GM23338 (cell line): ENCODE measurements at regions not wholly inside any gene's neighbourhood (a gene's known extent, or its start where the extent isn't known, plus 50 kb on each side); places are given as distances from the start of the nearest gene placed in this dataset.

Source experiments
- ATAC-seq: fragments of 200-7000 bp; cut with Tn5 transposase; 3 replicates; pipeline ENCODE4 v1.9.1; 2020
- DNase-seq: peaks from one replicate; pipeline ENCODE4 v3.0.0-alpha.2; 2015; ENCODE audit warnings: low spot score
- H2AFZ ChIP-seq: fragments of 200-600 bp; sonication (generic); 2 replicates; pipeline ENCODE4 v1.8.0; 2016; ENCODE audit warnings: antibody characterized with exemption, mild to moderate bottlenecking, moderate library complexity
- H3F3A ChIP-seq: fragments of 200-600 bp; sonication (generic); replicated peaks from 2 replicates; pipeline ENCODE4 v1.8.0; 2017; ENCODE audit warnings: antibody characterized with exemption, mixed run types, low read depth
- H3K27ac ChIP-seq: fragments of 200-600 bp; sonication (generic); 2 replicates; pipeline ENCODE4 v1.6.1; 2016; ENCODE audit warnings: low read depth
- H3K27me3 ChIP-seq: fragments of 200-600 bp; sonication (generic); 2 replicates; pipeline ENCODE4 v1.8.0; 2016; ENCODE audit warnings: mild to moderate bottlenecking, mixed run types, moderate library complexity; ENCODE audit not compliant: insufficient read depth
- H3K36me3 ChIP-seq: fragments of 200-600 bp; sonication (generic); 2 replicates; pipeline ENCODE4 v1.8.0; 2016; ENCODE audit warnings: mild to moderate bottlenecking; ENCODE audit not compliant: insufficient read depth
- H3K4me1 ChIP-seq: fragments of 200-600 bp; sonication (generic); 2 replicates; pipeline ENCODE4 v1.8.0; 2016; ENCODE audit warnings: mild to moderate bottlenecking, moderate library complexity; ENCODE audit not compliant: insufficient read depth
- H3K4me2 ChIP-seq: fragments of 200-600 bp; sonication (generic); 2 replicates; pipeline ENCODE4 v1.7.1; 2017; ENCODE audit warnings: mixed run types
- H3K4me3 ChIP-seq: fragments of 200-600 bp; sonication (generic); 2 replicates; pipeline ENCODE4 v1.6.1; 2016; ENCODE audit warnings: mixed run types
- H3K79me2 ChIP-seq: fragments of 200-600 bp; sonication (generic); replicated peaks from 2 replicates; pipeline ENCODE4 v1.8.0; 2017; ENCODE audit warnings: mild to moderate bottlenecking; ENCODE audit not compliant: insufficient read depth
- H3K9me2 ChIP-seq: fragments of 200-600 bp; sonication (generic); 2 replicates; pipeline ENCODE4 v1.8.0; 2017; ENCODE audit not compliant: insufficient read depth
- H4K20me1 ChIP-seq: fragments of 200-600 bp; sonication (generic); replicated peaks from 2 replicates; pipeline ENCODE4 v1.8.0; 2017; ENCODE audit warnings: mild to moderate bottlenecking; ENCODE audit not compliant: insufficient read depth
- H3K27ac Mint-ChIP-seq: 2 replicates; pipeline ENCODE4 v1.8.0; 2020; ENCODE audit warnings: inconsistent platforms, mild to moderate bottlenecking, moderate library complexity, mixed read lengths
- H3K27me3 Mint-ChIP-seq: 3 replicates; pipeline ENCODE4 v1.8.0; 2022; ENCODE audit warnings: low read depth, mild to moderate bottlenecking, moderate library complexity, mixed read lengths, inconsistent platforms; ENCODE audit not compliant: insufficient read depth, poor library complexity
- H3K36me3 Mint-ChIP-seq: 3 replicates; pipeline ENCODE4 v1.8.0; 2021; ENCODE audit warnings: low read depth, mild to moderate bottlenecking, inconsistent platforms, moderate library complexity, mixed read lengths
- H3K4me1 Mint-ChIP-seq: 3 replicates; pipeline ENCODE4 v1.8.0; 2020; ENCODE audit warnings: mild to moderate bottlenecking, inconsistent platforms, mixed read lengths
- H3K4me3 Mint-ChIP-seq: 3 replicates; pipeline ENCODE4 v1.8.0; 2021; ENCODE audit warnings: moderate library complexity, mild to moderate bottlenecking, inconsistent platforms, mixed read lengths
- H3K9me3 Mint-ChIP-seq: 3 replicates; pipeline ENCODE4 v1.8.0; 2020; ENCODE audit warnings: moderate library complexity, mild to moderate bottlenecking, inconsistent platforms, mixed read lengths
- CREB1 ChIP-seq: fragments of 250-450 bp; sonication (Bioruptor Pico); IDR thresholded peaks from 2 replicates; pipeline ENCODE4 v1.5.0; 2020; ENCODE audit warnings: low read depth, mild to moderate bottlenecking, moderate library complexity
- EZH2 ChIP-seq: fragments of 200-600 bp; sonication (generic); IDR thresholded peaks from one replicate; pipeline ENCODE4 v1.8.0; 2017; ENCODE audit warnings: antibody characterized with exemption, mild to moderate bottlenecking, low read depth; ENCODE audit not compliant: unreplicated experiment
- EZH2phosphoT487 ChIP-seq: fragments of 200-600 bp; sonication (generic); IDR thresholded peaks from one replicate; pipeline ENCODE4 v1.8.1; 2018; ENCODE audit warnings: antibody characterized with exemption; ENCODE audit not compliant: unreplicated experiment
- JUNB ChIP-seq: IDR thresholded peaks from one replicate; pipeline ENCODE4 v1.6.1; 2016; ENCODE audit warnings: antibody characterized with exemption; ENCODE audit not compliant: unreplicated experiment
- NANOG ChIP-seq: IDR thresholded peaks from 2 replicates; pipeline ENCODE4 v1.6.1; 2016; ENCODE audit warnings: antibody characterized with exemption, borderline replicate concordance
- POLR2AphosphoS5 ChIP-seq: IDR thresholded peaks from 2 replicates; pipeline ENCODE4 v1.6.1; 2016; ENCODE audit warnings: antibody characterized with exemption, low read depth
- STAT1 ChIP-seq: IDR thresholded peaks from one replicate; pipeline ENCODE4 v1.6.1; 2016; ENCODE audit warnings: antibody characterized with exemption; ENCODE audit not compliant: unreplicated experiment
- ZNF114 ChIP-seq: fragments of 250-450 bp; sonication (Bioruptor Pico); IDR thresholded peaks from 2 replicates; pipeline ENCODE4 v1.5.0; 2020; ENCODE audit warnings: mild to moderate bottlenecking, moderate library complexity
- ZNF331 ChIP-seq: fragments of 250-450 bp; sonication (Bioruptor Pico); IDR thresholded peaks from 2 replicates; pipeline ENCODE4 v1.5.0; 2020; ENCODE audit warnings: low read depth, mild to moderate bottlenecking, moderate library complexity
- TF ChIP-seq, protein P1 (sequence below), 2 experiments: fragments of 200-600 bp in 1 of 2; sonication (generic) in 1 of 2; conservative IDR thresholded peaks; 2 replicates each; pipeline versions ENCODE4 v1.5.1 to v1.6.1; 2016 to 2017; ENCODE audit warnings: antibody characterized with exemption in 2 of 2, low read depth in 2 of 2, mild to moderate bottlenecking in 2 of 2, moderate library complexity in 1 of 2
- TF ChIP-seq, protein P2 (sequence below): fragments of 250-450 bp; sonication (Bioruptor Pico); IDR thresholded peaks from 2 replicates; pipeline ENCODE4 v1.5.0; 2020; ENCODE audit warnings: mild to moderate bottlenecking, moderate library complexity
- TF ChIP-seq, protein P3 (sequence below): IDR thresholded peaks from one replicate; pipeline ENCODE4 v1.6.1; 2018; ENCODE audit warnings: antibody characterized with exemption; ENCODE audit not compliant: unreplicated experiment
- TF ChIP-seq, protein P4 (sequence below): IDR thresholded peaks from 2 replicates; pipeline ENCODE4 v1.6.1; 2016; ENCODE audit warnings: antibody characterized with exemption

DNA sequence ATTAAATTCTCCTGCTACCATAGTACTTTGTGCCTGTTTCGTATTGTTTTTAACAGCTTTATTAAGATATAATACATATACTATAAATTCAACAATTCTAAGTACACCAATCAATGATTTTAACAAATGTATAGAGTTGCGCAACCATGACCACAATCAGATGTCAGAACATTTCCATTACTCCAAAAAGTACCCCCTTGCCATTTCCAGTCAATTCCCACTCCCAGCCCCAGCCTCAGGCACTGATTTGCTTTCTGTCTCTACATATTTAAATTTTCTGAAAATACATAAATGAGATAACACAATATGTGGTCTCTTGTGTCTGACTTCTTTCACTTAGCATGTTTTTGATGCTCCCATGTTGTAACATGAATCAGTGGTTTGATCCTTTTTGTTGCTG, 193.9 kb downstream of the FIGN start:
- H3K4me1 Mint-ChIP-seq = no peaks in the 10 kb centered on the region
- no peaks in the 10 kb centered on the region for H3K36me3 ChIP-seq
- no peak for ATAC-seq
- H2AFZ ChIP-seq = no peak overlapping the region
- no peaks in the 10 kb centered on the region for H3K27me3 ChIP-seq
- H3K4me3 Mint-ChIP-seq = no peak overlapping the region
- H4K20me1 ChIP-seq = no peaks in the 10 kb centered on the region
- no peaks in the 10 kb centered on the region for H3K79me2 ChIP-seq
- H3K9me2 ChIP-seq = no peaks in the 10 kb centered on the region
- H3K27ac ChIP-seq = no peak overlapping the region
- no peak overlapping the region for H3K4me3 ChIP-seq
- no peaks in the 10 kb centered on the region for H3F3A ChIP-seq
- DNase-seq = no peak
- peaks cover 2% of the 10 kb centered on the region for H3K27me3 Mint-ChIP-seq
- no peaks in the 10 kb centered on the region for H3K36me3 Mint-ChIP-seq
- H3K27ac Mint-ChIP-seq = no peak overlapping the region
- TF ChIP-seq ZNF331 (no peak), JUNB (no peak), CREB1 (CRISPR knock-in tag) (no peak), ZNF114 (CRISPR knock-in tag) (no peak), NANOG (no peak), EZH2phosphoT487 (no peak), POLR2AphosphoS5 (no peak), EZH2 (no peak), STAT1 (no peak)
- TF ChIP-seq, protein P1, sequence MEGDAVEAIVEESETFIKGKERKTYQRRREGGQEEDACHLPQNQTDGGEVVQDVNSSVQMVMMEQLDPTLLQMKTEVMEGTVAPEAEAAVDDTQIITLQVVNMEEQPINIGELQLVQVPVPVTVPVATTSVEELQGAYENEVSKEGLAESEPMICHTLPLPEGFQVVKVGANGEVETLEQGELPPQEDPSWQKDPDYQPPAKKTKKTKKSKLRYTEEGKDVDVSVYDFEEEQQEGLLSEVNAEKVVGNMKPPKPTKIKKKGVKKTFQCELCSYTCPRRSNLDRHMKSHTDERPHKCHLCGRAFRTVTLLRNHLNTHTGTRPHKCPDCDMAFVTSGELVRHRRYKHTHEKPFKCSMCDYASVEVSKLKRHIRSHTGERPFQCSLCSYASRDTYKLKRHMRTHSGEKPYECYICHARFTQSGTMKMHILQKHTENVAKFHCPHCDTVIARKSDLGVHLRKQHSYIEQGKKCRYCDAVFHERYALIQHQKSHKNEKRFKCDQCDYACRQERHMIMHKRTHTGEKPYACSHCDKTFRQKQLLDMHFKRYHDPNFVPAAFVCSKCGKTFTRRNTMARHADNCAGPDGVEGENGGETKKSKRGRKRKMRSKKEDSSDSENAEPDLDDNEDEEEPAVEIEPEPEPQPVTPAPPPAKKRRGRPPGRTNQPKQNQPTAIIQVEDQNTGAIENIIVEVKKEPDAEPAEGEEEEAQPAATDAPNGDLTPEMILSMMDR (conservative IDR thresholded peaks at IDR 0.05; ENCODE audit: low read depth in 2 of 2) = no peak
- TF ChIP-seq, protein P2, sequence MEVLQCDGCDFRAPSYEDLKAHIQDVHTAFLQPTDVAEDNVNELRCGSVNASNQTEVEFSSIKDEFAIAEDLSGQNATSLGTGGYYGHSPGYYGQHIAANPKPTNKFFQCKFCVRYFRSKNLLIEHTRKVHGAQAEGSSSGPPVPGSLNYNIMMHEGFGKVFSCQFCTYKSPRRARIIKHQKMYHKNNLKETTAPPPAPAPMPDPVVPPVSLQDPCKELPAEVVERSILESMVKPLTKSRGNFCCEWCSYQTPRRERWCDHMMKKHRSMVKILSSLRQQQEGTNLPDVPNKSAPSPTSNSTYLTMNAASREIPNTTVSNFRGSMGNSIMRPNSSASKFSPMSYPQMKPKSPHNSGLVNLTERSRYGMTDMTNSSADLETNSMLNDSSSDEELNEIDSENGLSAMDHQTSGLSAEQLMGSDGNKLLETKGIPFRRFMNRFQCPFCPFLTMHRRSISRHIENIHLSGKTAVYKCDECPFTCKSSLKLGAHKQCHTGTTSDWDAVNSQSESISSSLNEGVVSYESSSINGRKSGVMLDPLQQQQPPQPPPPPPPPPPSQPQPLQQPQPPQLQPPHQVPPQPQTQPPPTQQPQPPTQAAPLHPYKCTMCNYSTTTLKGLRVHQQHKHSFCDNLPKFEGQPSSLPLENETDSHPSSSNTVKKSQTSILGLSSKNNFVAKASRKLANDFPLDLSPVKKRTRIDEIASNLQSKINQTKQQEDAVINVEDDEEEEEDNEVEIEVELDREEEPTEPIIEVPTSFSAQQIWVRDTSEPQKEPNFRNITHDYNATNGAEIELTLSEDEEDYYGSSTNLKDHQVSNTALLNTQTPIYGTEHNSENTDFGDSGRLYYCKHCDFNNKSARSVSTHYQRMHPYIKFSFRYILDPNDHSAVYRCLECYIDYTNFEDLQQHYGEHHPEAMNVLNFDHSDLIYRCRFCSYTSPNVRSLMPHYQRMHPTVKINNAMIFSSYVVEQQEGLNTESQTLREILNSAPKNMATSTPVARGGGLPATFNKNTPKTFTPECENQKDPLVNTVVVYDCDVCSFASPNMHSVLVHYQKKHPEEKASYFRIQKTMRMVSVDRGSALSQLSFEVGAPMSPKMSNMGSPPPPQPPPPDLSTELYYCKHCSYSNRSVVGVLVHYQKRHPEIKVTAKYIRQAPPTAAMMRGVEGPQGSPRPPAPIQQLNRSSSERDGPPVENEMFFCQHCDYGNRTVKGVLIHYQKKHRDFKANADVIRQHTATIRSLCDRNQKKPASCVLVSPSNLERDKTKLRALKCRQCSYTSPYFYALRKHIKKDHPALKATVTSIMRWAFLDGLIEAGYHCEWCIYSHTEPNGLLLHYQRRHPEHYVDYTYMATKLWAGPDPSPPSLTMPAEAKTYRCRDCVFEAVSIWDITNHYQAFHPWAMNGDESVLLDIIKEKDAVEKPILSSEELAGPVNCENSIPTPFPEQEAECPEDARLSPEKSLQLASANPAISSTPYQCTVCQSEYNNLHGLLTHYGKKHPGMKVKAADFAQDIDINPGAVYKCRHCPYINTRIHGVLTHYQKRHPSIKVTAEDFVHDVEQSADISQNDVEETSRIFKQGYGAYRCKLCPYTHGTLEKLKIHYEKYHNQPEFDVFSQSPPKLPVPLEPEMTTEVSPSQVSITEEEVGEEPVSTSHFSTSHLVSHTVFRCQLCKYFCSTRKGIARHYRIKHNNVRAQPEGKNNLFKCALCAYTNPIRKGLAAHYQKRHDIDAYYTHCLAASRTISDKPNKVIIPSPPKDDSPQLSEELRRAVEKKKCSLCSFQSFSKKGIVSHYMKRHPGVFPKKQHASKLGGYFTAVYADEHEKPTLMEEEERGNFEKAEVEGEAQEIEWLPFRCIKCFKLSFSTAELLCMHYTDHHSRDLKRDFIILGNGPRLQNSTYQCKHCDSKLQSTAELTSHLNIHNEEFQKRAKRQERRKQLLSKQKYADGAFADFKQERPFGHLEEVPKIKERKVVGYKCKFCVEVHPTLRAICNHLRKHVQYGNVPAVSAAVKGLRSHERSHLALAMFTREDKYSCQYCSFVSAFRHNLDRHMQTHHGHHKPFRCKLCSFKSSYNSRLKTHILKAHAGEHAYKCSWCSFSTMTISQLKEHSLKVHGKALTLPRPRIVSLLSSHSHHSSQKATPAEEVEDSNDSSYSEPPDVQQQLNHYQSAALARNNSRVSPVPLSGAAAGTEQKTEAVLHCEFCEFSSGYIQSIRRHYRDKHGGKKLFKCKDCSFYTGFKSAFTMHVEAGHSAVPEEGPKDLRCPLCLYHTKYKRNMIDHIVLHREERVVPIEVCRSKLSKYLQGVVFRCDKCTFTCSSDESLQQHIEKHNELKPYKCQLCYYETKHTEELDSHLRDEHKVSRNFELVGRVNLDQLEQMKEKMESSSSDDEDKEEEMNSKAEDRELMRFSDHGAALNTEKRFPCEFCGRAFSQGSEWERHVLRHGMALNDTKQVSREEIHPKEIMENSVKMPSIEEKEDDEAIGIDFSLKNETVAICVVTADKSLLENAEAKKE (CRISPR knock-in tag) = no peak
- TF ChIP-seq, protein P3, sequence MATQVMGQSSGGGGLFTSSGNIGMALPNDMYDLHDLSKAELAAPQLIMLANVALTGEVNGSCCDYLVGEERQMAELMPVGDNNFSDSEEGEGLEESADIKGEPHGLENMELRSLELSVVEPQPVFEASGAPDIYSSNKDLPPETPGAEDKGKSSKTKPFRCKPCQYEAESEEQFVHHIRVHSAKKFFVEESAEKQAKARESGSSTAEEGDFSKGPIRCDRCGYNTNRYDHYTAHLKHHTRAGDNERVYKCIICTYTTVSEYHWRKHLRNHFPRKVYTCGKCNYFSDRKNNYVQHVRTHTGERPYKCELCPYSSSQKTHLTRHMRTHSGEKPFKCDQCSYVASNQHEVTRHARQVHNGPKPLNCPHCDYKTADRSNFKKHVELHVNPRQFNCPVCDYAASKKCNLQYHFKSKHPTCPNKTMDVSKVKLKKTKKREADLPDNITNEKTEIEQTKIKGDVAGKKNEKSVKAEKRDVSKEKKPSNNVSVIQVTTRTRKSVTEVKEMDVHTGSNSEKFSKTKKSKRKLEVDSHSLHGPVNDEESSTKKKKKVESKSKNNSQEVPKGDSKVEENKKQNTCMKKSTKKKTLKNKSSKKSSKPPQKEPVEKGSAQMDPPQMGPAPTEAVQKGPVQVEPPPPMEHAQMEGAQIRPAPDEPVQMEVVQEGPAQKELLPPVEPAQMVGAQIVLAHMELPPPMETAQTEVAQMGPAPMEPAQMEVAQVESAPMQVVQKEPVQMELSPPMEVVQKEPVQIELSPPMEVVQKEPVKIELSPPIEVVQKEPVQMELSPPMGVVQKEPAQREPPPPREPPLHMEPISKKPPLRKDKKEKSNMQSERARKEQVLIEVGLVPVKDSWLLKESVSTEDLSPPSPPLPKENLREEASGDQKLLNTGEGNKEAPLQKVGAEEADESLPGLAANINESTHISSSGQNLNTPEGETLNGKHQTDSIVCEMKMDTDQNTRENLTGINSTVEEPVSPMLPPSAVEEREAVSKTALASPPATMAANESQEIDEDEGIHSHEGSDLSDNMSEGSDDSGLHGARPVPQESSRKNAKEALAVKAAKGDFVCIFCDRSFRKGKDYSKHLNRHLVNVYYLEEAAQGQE = no peak
- TF ChIP-seq, protein P4, sequence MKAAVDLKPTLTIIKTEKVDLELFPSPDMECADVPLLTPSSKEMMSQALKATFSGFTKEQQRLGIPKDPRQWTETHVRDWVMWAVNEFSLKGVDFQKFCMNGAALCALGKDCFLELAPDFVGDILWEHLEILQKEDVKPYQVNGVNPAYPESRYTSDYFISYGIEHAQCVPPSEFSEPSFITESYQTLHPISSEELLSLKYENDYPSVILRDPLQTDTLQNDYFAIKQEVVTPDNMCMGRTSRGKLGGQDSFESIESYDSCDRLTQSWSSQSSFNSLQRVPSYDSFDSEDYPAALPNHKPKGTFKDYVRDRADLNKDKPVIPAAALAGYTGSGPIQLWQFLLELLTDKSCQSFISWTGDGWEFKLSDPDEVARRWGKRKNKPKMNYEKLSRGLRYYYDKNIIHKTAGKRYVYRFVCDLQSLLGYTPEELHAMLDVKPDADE = no peak
- no peaks in the 10 kb centered on the region for H3K4me1 ChIP-seq
- H3K4me2 ChIP-seq = no peak overlapping the region
- H3K9me3 Mint-ChIP-seq = no peaks in the 10 kb centered on the region
